T-helper 9 cell (primary cell): ENCODE measurements at regions not wholly inside any gene's neighbourhood (a gene's known extent, or its start where the extent isn't known, plus 50 kb on each side); places are given as distances from the start of the nearest gene placed in this dataset.

ENCODE experiments used
- DNase-seq: peaks from one replicate; pipeline ENCODE4 v3.0.0-alpha.2; 2020

GRCh38 chr15:36497901-36498300, 81.5 kb upstream of the CDIN1 start:
- DNase-seq, result no peak

GRCh38 chr15:36498401-36498800, 81.0 kb upstream of the CDIN1 start:
- DNase-seq, result no peak

- no peak for DNase-seq
These were observed 80.5 kb upstream of the CDIN1 start for GRCh38 chr15:36498916-36499315.

GRCh38 chr15:36499412-36500389, 79.7 kb upstream of the CDIN1 start:
- no peak for DNase-seq

DNA sequence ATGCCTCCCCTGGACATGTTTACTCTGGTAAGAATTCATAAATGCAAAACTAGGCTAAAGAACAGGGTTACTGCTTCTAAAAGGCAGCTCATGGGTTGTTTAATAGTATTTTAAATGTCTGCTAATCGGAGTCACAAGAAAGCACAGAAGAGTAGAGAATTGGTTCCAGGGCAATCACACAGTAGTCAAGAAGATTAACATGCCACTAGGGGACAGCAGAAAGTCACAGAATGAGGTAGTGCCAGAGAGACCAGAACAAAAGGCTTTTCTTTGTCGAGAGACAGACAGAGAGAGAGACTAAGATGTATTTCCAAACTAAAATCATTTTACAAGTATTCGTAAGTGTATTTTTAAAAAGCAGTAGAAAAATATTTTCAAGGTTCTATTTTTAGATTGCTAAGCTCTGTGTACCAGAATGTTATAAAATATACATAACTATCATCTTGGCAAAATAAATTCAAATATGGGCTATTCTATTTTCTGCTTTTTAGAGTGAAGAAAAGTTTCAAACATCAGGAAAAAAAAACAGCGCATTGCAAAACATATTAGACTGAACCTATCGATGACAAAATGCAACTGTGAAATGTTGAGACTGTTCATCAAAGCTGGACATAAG, 78.3 kb upstream of the CDIN1 start:
- DNase-seq, result no peak

- no peak for DNase-seq
These were observed 76.9 kb upstream of the CDIN1 start for GRCh38 chr15:36502509-36502908.

- no peak for DNase-seq
These were observed 72.6 kb upstream of the CDIN1 start for GRCh38 chr15:36506733-36507356.

DNA sequence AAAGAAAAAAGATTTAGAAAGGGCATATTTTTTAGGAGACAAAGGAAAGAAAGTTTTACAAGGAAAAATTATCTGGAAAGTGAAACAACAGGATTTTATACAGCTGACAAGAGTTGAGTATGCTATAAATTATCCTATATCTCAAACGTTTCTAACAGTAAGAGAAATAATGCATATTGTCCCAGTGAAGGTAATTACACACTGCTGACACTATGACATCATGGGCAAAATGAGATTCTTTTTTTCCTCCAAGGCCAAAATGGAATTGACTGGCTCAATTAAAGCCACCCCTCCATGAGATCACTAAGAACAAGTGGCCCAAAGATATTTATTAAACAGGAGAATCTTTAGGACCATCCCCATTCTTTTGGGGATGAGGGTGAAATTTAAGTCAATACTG, 72.0 kb upstream of the CDIN1 start:
- no peak for DNase-seq

GRCh38 chr15:36511594-36511993, 67.8 kb upstream of the CDIN1 start:
- no peak for DNase-seq

DNA sequence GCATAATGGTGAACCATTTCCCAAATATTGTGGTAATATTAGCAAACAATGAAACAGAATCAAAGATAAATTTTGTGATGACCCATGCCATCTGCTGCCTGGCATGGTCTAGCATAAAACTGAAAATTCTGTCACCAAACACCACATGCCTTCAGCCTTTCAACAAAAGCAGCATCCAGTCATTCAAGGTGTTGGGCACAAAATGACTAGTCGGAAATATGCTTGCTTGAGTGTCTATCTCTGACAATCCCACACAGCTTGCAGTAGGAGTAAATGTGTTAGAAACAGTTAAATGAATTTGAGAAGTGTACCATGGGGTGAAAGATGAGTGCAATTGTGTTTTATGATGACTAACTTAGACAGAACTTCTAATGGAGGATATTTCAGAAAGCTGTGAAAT, 61.7 kb upstream of the CDIN1 start:
- no peak for DNase-seq

- DNase-seq, result no peak
These were observed 60.4 kb upstream of the CDIN1 start for GRCh38 chr15:36519067-36519466.

DNA sequence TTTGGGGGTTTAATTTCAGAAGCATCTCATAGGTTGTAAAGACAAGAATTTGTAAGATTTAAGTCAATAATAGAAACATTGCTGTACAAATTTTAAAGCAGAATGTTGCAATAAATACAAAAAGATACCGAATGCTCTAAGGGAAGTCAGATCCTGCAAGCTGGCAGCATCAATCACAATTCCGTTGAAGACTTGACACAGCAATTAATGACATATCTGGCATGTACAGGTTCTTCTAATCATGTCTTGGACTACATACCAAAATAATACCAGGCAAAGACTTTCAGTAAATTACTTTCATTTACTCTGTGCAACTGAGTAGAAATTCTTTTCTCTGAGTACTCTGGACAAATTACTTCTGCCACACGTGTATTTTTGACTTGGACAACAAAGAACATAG, 54.0 kb upstream of the CDIN1 start:
- DNase-seq, result no peak

GRCh38 chr15:36527235-36528162, 51.9 kb upstream of the CDIN1 start:
- no peak for DNase-seq

- no peak for DNase-seq
These were observed 50.0 kb upstream of the CDIN1 start for GRCh38 chr15:36529296-36530011.
